ENCODE measurements at regions not wholly inside any gene's neighbourhood (a gene's known extent, or its start where the extent isn't known, plus 50 kb on each side); places are given as distances from the start of the nearest gene placed in this dataset.

GRCh38 chr18:34544930-34545329, 165.2 kb upstream of the DTNA start:
- no peak for TF ChIP-seq CTCF (conservative IDR thresholded peaks at IDR 0.05)
- no peak for TF ChIP-seq ZFX (IDR thresholded peaks at IDR 0.05)

Data from C4-2B (cell line).